ENCODE measurements at regions not wholly inside any gene's neighbourhood (a gene's known extent, or its start where the extent isn't known, plus 50 kb on each side); places are given as distances from the start of the nearest gene placed in this dataset.
A peak's percentile ranks its signal among the peaks of the same experiment; 100 is the strongest.

DNA sequence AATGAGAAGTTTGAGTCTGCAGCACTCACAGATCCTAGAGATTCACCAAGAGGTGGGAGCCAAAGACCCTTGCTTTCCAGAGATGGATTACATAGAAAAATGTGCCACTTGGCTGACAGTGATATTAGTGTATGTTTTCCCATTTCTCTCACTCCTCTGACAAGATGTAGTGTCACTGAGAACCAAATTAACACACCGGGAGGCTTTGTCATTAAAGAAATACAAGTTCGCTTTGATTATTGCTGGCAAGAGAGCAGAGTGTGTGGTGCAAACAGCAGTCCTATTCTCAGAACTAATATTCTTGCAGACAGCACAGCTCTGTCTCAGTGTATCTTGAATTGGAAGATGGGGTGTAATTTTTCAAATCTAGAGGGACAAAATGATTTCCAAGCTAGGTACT, 171.6 kb upstream of the SETBP1 start:
- no peaks in the 10 kb centered on the region for H3K9me3 Mint-ChIP-seq
- no peaks in the 10 kb centered on the region for H3K36me3 ChIP-seq (ENCODE audit: control insufficient read depth, insufficient read depth, low read length)
- no peak overlapping the region for H3K4me3 Mint-ChIP-seq
- no peak overlapping the region for H3K4me3 ChIP-seq (ENCODE audit: low read length)
- intact Hi-C loops (cut with micrococcal nuclease), result loop anchor here (5.0 to 10.0 kb wide), 4 partner anchors 144 to 598 kb away; no protein-coding TSS in a partner anchor
- H3K4me1 Mint-ChIP-seq, result peaks cover 5 to 10% of the 10 kb centered on the region in 2 donors
- no peaks in the 10 kb centered on the region for H3K27me3 Mint-ChIP-seq (ENCODE audit: low read depth in 2 of 2)
- H3K4me1 ChIP-seq (ENCODE audit: control insufficient read depth, insufficient read depth, low read length), result peaks cover 13% of the 10 kb centered on the region
- peak in 1 of 2 donors; percentile 2 for DNase-seq
- no peaks in the 10 kb centered on the region for H3K36me3 Mint-ChIP-seq
- 96% methylated on average over 2 of the region's 2 CpGs for WGBS (ENCODE audit: insufficient coverage)
- ATAC-seq, result no peak
- H3K27ac Mint-ChIP-seq, result no peak overlapping the region
- no peaks in the 10 kb centered on the region for H3K9me3 ChIP-seq (ENCODE audit: control insufficient read depth, insufficient read depth, low read length)
- no peak overlapping the region for H3K27ac ChIP-seq (ENCODE audit: low read length)
- TF ChIP-seq, protein P1, sequence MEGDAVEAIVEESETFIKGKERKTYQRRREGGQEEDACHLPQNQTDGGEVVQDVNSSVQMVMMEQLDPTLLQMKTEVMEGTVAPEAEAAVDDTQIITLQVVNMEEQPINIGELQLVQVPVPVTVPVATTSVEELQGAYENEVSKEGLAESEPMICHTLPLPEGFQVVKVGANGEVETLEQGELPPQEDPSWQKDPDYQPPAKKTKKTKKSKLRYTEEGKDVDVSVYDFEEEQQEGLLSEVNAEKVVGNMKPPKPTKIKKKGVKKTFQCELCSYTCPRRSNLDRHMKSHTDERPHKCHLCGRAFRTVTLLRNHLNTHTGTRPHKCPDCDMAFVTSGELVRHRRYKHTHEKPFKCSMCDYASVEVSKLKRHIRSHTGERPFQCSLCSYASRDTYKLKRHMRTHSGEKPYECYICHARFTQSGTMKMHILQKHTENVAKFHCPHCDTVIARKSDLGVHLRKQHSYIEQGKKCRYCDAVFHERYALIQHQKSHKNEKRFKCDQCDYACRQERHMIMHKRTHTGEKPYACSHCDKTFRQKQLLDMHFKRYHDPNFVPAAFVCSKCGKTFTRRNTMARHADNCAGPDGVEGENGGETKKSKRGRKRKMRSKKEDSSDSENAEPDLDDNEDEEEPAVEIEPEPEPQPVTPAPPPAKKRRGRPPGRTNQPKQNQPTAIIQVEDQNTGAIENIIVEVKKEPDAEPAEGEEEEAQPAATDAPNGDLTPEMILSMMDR (IDR thresholded peaks at IDR 0.05), result no peak
- no peaks in the 10 kb centered on the region for H3K27me3 ChIP-seq (ENCODE audit: control insufficient read depth, insufficient read depth, low read length)

DNA sequence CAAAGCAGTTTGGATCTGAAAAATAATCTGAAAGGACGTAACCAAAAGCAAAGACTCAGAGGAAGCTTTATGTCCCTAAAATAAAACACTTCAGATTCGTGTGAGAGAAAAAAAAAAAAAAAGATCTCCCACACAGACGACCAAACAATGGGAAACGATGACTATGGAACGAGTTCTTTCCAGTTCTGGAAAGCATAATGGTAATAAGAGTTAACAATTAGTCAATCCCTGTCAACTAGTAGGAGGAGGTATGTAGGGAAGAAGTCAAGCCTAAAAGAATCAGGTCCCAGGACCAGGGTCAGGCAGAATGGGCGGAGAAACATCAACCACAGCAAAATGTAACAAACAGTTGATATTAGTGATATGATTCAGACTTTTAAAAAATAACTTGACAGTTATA, 170.3 kb upstream of the SETBP1 start:
- H3K9me3 ChIP-seq (ENCODE audit: control insufficient read depth, insufficient read depth, low read length), result no peaks in the 10 kb centered on the region
- WGBS (ENCODE audit: insufficient coverage), result 75% methylated on average over 2 of the region's 6 CpGs
- Mint-ChIP-seq H3K27ac (peak overlapping the region in 1 of 2 donors; percentile 10), H3K4me1 (peaks cover 10 to 11% of the 10 kb centered on the region in 2 donors), H3K36me3 (no peaks in the 10 kb centered on the region), H3K4me3 (no peak overlapping the region), H3K9me3 (no peaks in the 10 kb centered on the region), H3K27me3 (ENCODE audit: low read depth in 2 of 2) (no peaks in the 10 kb centered on the region)
- H3K27ac ChIP-seq (ENCODE audit: low read length), result no peak overlapping the region
- TF ChIP-seq, protein P1 (IDR thresholded peaks at IDR 0.05), result no peak
- H3K36me3 ChIP-seq (ENCODE audit: control insufficient read depth, insufficient read depth, low read length), result no peaks in the 10 kb centered on the region
- ATAC-seq, result no peak
- H3K4me1 ChIP-seq (ENCODE audit: control insufficient read depth, insufficient read depth, low read length), result peaks cover 13% of the 10 kb centered on the region
- intact Hi-C loops (cut with micrococcal nuclease), result no loop called here
- no peaks in the 10 kb centered on the region for H3K27me3 ChIP-seq (ENCODE audit: control insufficient read depth, insufficient read depth, low read length)
- H3K4me3 ChIP-seq (ENCODE audit: low read length), result no peak overlapping the region
- DNase-seq, result no peak

DNA sequence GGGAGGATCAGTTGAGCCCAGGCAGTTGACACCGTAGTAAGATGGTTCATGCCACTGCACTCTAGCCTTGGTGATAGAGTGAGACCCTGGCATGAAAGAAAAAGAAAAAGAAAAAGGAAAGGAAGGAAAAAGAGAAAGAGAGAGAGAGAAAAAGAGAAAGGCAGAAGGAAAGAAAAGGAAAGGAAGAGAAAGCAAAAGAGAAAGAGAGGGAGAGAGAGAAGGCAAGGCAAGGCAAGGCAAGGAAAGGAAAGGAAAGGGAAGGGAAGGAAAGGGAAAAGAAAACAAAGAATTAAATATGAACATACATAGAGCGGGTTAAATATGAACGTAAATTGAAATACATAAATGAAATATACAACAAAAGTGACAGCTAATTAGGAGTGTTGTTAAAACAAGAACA, 167.5 kb upstream of the SETBP1 start:
- TF ChIP-seq, protein P1 (IDR thresholded peaks at IDR 0.05), result no peak
- Mint-ChIP-seq H3K9me3 (no peaks in the 10 kb centered on the region), H3K36me3 (no peaks in the 10 kb centered on the region), H3K4me1 (peaks cover 15 to 16% of the 10 kb centered on the region in 2 donors), H3K4me3 (no peak overlapping the region), H3K27me3 (ENCODE audit: low read depth in 2 of 2) (no peaks in the 10 kb centered on the region), H3K27ac (no peak overlapping the region)
- ATAC-seq (no peak), DNase-seq (no peak)
- no peak overlapping the region for H3K4me3 ChIP-seq (ENCODE audit: low read length)
- H3K36me3 ChIP-seq (ENCODE audit: control insufficient read depth, insufficient read depth, low read length), result no peaks in the 10 kb centered on the region
- H3K9me3 ChIP-seq (ENCODE audit: control insufficient read depth, insufficient read depth, low read length), result no peaks in the 10 kb centered on the region
- H3K4me1 ChIP-seq (ENCODE audit: control insufficient read depth, insufficient read depth, low read length), result peaks cover 3% of the 10 kb centered on the region
- 86% methylated on average over 1 of the region's 3 CpGs for WGBS (ENCODE audit: insufficient coverage)
- H3K27me3 ChIP-seq (ENCODE audit: control insufficient read depth, insufficient read depth, low read length), result no peaks in the 10 kb centered on the region
- intact Hi-C loops (cut with micrococcal nuclease), result no loop called here
- no peak overlapping the region for H3K27ac ChIP-seq (ENCODE audit: low read length)

DNA sequence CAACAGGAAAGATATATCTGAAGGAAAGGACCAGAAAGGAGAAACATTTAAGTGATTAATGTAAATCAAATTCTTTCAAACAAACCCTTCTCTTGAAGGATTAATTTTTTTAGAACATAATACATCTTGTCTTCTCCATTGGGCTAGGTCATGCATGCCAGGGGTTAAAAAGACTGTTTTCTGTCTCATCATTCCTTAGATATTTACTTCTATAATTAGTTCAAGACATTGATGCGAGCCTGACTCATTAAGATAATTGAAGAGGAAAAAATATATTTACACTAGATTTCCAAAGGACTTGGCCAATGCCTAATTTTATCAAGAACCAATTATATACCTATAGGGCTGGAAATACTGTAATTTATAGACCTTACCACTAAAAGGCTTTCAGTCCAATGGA, 166.6 kb upstream of the SETBP1 start:
- H3K27me3 Mint-ChIP-seq (ENCODE audit: low read depth in 2 of 2), result no peaks in the 10 kb centered on the region
- H3K4me3 Mint-ChIP-seq, result no peak overlapping the region
- Histone ChIP-seq H3K27me3 (ENCODE audit: control insufficient read depth, insufficient read depth, low read length) (no peaks in the 10 kb centered on the region), H3K27ac (ENCODE audit: low read length) (no peak overlapping the region), H3K9me3 (ENCODE audit: control insufficient read depth, insufficient read depth, low read length) (no peaks in the 10 kb centered on the region), H3K4me1 (ENCODE audit: control insufficient read depth, insufficient read depth, low read length) (no peaks in the 10 kb centered on the region), H3K36me3 (ENCODE audit: control insufficient read depth, insufficient read depth, low read length) (no peaks in the 10 kb centered on the region), H3K4me3 (ENCODE audit: low read length) (no peak overlapping the region)
- no peak for DNase-seq
- ATAC-seq, result no peak
- intact Hi-C loops (cut with micrococcal nuclease), result no loop called here
- H3K27ac Mint-ChIP-seq, result no peak overlapping the region
- TF ChIP-seq, protein P1 (IDR thresholded peaks at IDR 0.05), result no peak
- no peaks in the 10 kb centered on the region for H3K36me3 Mint-ChIP-seq
- no CpG with 5 or more reads among the region's 1 CpG for WGBS (ENCODE audit: insufficient coverage)
- H3K9me3 Mint-ChIP-seq, result no peaks in the 10 kb centered on the region
- peaks cover 15 to 16% of the 10 kb centered on the region in 2 donors for H3K4me1 Mint-ChIP-seq

Measured in natural killer cell (primary cell).